ENCODE measurements at regions not wholly inside any gene's neighbourhood (a gene's known extent, or its start where the extent isn't known, plus 50 kb on each side); places are given as distances from the start of the nearest gene placed in this dataset.

- TF ChIP-seq HDAC2 (IDR thresholded peaks at IDR 0.05): no peak
- no peak for TF ChIP-seq CTCF (IDR thresholded peaks at IDR 0.05)
- no peak for TF ChIP-seq EP300 (IDR thresholded peaks at IDR 0.05)
- TF ChIP-seq CHD2 (IDR thresholded peaks at IDR 0.05; ENCODE audit: low read length, partially characterized antibody): no peak
- TF ChIP-seq JUN (IDR thresholded peaks at IDR 0.05): no peak
- TF ChIP-seq MAX (IDR thresholded peaks at IDR 0.05): no peak
- TF ChIP-seq USF2 (IDR thresholded peaks at IDR 0.05): no peak
- no peak for TF ChIP-seq POLR2A (IDR thresholded peaks at IDR 0.05; ENCODE audit: low read length)
Observed at GRCh38 chr22:44586351-44586990, 88.4 kb upstream of the RTL6 start.
